IMR-90 (cell line): ENCODE measurements at regions not wholly inside any gene's neighbourhood (a gene's known extent, or its start where the extent isn't known, plus 50 kb on each side); places are given as distances from the start of the nearest gene placed in this dataset.

ENCODE experiments used
- ATAC-seq: fragments of 200-7000 bp; cut with Tn5 transposase; 2 replicates; pipeline ENCODE4 v1.9.1; 2020; ENCODE audit warnings: low read depth, mild to moderate bottlenecking, moderate library complexity
- BruUV-seq: library from RNA; stranded (reverse); fragments of 400-500 nt; replicated peaks from 2 replicates; lab custom pipeline; 2021; lab: Mats Ljungman, UMichigan
- CTCF ChIA-PET: fragments of 300-600 bp; formaldehyde crosslinking; extraction: SDS; loops from one replicate; lab custom pipeline; 2021; ENCODE audit warnings: antibody characterized with exemption; lab: Yijun Ruan, JAX
- POLR2A ChIA-PET: fragments of 300-600 bp; sonication (Branson Sonifier 250); formaldehyde crosslinking; loops from one replicate; lab custom pipeline; 2022; ENCODE audit warnings: antibody characterized with exemption; ENCODE audit not compliant: unreplicated experiment; lab: Charles Lee
- DNase-seq: peaks from one replicate; pipeline ENCODE4 v3.0.0; 2013
- H2AFZ ChIP-seq: replicated peaks from 2 replicates; pipeline ENCODE3; 2013; ENCODE audit warnings: low read length, mild to moderate bottlenecking; ENCODE audit not compliant: poor library complexity
- H2AK5ac ChIP-seq: 2 replicates; pipeline ENCODE4 v1.6.1; 2013; ENCODE audit warnings: low read depth, low read length, inconsistent platforms
- H2AK9ac ChIP-seq: replicated peaks from 2 replicates; pipeline ENCODE3; 2013; ENCODE audit warnings: mild to moderate bottlenecking, low read depth, low read length, moderate library complexity; ENCODE audit not compliant: poor library complexity
- H2BK120ac ChIP-seq: 2 replicates; pipeline ENCODE4 v1.6.1; 2013; ENCODE audit warnings: low read depth, low read length, inconsistent platforms
- H2BK15ac ChIP-seq: 3 replicates; pipeline ENCODE4 v1.6.1; 2013; ENCODE audit warnings: low read depth, low read length, inconsistent platforms
- H2BK20ac ChIP-seq: 2 replicates; pipeline ENCODE4 v1.6.1; 2013; ENCODE audit warnings: low read depth, mild to moderate bottlenecking, inconsistent platforms, low read length, moderate library complexity
- H2BK5ac ChIP-seq: 2 replicates; pipeline ENCODE4 v1.6.1; 2013; ENCODE audit warnings: mild to moderate bottlenecking, low read depth, low read length, inconsistent platforms; ENCODE audit not compliant: poor library complexity, severe bottlenecking
- H3K14ac ChIP-seq: replicated peaks from 2 replicates; pipeline ENCODE4 v1.6.1; 2013; ENCODE audit warnings: low read depth, low read length, inconsistent platforms
- H3K18ac ChIP-seq: 2 replicates; pipeline ENCODE4 v1.6.1; 2013; ENCODE audit warnings: low read depth, low read length, control low read depth
- H3K23ac ChIP-seq: 2 replicates; pipeline ENCODE4 v1.6.1; 2013; ENCODE audit warnings: low read depth, low read length, inconsistent platforms
- H3K27ac ChIP-seq: 2 replicates; pipeline ENCODE4 v1.5.1; 2013; ENCODE audit warnings: mild to moderate bottlenecking, control low read depth, low read length; ENCODE audit not compliant: insufficient read depth
- H3K27me3 ChIP-seq: 2 replicates; pipeline ENCODE4 v1.6.1; 2013; ENCODE audit warnings: low read length; ENCODE audit not compliant: control insufficient read depth, insufficient read depth
- H3K36me3 ChIP-seq: 2 replicates; pipeline ENCODE4 v1.6.1; 2013; ENCODE audit warnings: low read length, mixed read lengths; ENCODE audit not compliant: control insufficient read depth, insufficient read depth
- H3K4ac ChIP-seq: 2 replicates; pipeline ENCODE4 v1.6.1; 2013; ENCODE audit warnings: low read depth, low read length, inconsistent platforms
- H3K4me1 ChIP-seq: 2 replicates; pipeline ENCODE4 v1.6.1; 2013; ENCODE audit warnings: low read length, mixed read lengths; ENCODE audit not compliant: control insufficient read depth, insufficient read depth
- H3K4me2 ChIP-seq: 2 replicates; pipeline ENCODE4 v1.6.1; 2013; ENCODE audit warnings: low read depth, mild to moderate bottlenecking, control low read depth, low read length, moderate library complexity
- H3K4me3 ChIP-seq: 2 replicates; pipeline ENCODE4 v1.5.1; 2013; ENCODE audit warnings: low read depth, mild to moderate bottlenecking, control low read depth, low read length, moderate library complexity; ENCODE audit not compliant: insufficient read depth
- H3K56ac ChIP-seq: 2 replicates; pipeline ENCODE4 v1.6.1; 2013; ENCODE audit warnings: low read length, inconsistent platforms; ENCODE audit not compliant: insufficient read depth; ENCODE audit errors: extremely low read depth
- H3K79me1 ChIP-seq, 2 experiments: 2 replicates each; pipeline ENCODE4 v1.6.1; 2013; ENCODE audit warnings: low read length in 2 of 2, inconsistent platforms in 1 of 2, low read depth in 1 of 2
- H3K9ac ChIP-seq: 2 replicates; pipeline ENCODE4 v1.6.1; 2013; ENCODE audit warnings: low read depth, low read length, control low read depth
- H3K9me1 ChIP-seq: 2 replicates; pipeline ENCODE4 v1.6.1; 2013; ENCODE audit warnings: low read length, inconsistent platforms; ENCODE audit not compliant: insufficient read depth
- H3K9me3 ChIP-seq: 2 replicates; pipeline ENCODE4 v1.6.1; 2013; ENCODE audit warnings: low read length; ENCODE audit not compliant: control insufficient read depth, insufficient read depth
- H4K20me1 ChIP-seq: 2 replicates; pipeline ENCODE4 v1.6.1; 2013; ENCODE audit warnings: low read length, inconsistent platforms; ENCODE audit not compliant: insufficient read depth
- H4K5ac ChIP-seq: 2 replicates; pipeline ENCODE4 v1.6.1; 2013; ENCODE audit warnings: mild to moderate bottlenecking, low read depth, low read length, control low read depth
- H4K8ac ChIP-seq, 2 experiments: 2 replicates each; pipeline ENCODE4 v1.6.1; 2013; ENCODE audit warnings: low read depth in 2 of 2, low read length in 2 of 2, control low read depth in 1 of 2, inconsistent platforms in 1 of 2
- H4K91ac ChIP-seq: 2 replicates; pipeline ENCODE4 v1.6.1; 2013; ENCODE audit warnings: low read depth, low read length, inconsistent platforms; ENCODE audit not compliant: insufficient read depth
- BHLHE40 ChIP-seq: fragments of 150-350 bp; IDR thresholded peaks from 2 replicates; pipeline ENCODE4 v1.6.1; 2016; ENCODE audit warnings: mild to moderate bottlenecking, low read depth, low read length
- CEBPB ChIP-seq: IDR thresholded peaks from 2 replicates; pipeline ENCODE4 v1.6.1; 2012; ENCODE audit warnings: low read depth, low read length, improper control_type of control experiment
- dilution Hi-C: fragments of 300-500 bp; cut with HindIII; formaldehyde crosslinking; loops from one replicate; pipeline ENCODE4 v1.14.3; 2018; ENCODE audit warnings: low sequenced_read_pairs; ENCODE audit not compliant: unreplicated experiment
- in situ Hi-C: fragments of 300-500 bp; cut with MboI; formaldehyde crosslinking; loops from 3 replicates; pipeline ENCODE4 v1.14.3; 2019; ENCODE audit warnings: low sequenced_read_pairs, inconsistent platforms, mixed read lengths
- intact Hi-C: fragments of 100-400 bp; cut with micrococcal nuclease; formaldehyde crosslinking; loops from 2 replicates; pipeline ENCODE4 v1.10.0; 2022

DNA sequence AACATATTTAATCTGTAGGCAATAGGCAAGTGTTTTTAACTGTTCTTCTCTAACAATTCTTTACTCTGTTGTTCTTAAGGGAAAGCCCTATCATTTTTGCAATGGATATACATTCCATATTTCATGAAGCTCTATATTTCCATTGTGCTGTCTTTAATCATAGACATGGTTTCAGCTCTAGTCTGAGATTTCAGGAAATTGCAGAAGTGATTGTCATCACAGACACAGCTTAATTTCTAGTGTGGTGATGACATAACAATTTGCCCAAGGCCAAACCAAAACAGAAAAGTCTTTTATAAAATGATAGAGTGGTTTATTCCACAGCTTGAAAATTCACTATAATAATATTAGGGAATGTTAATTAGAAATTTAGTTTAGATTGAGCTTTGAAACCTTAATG is 494.1 kb upstream of the SEMA3A start:
- Histone ChIP-seq H3K4me3 (no peak overlapping the region), H3K79me1 (no peaks in the 10 kb centered on the region), H3K9ac (no peak overlapping the region), H3K9me1 (no peaks in the 10 kb centered on the region), H3K56ac (no peak overlapping the region), H3K4ac (no peak overlapping the region), H3K9me3 (no peaks in the 10 kb centered on the region), H3K23ac (no peak overlapping the region), H3K4me1 (no peaks in the 10 kb centered on the region), H2BK20ac (no peak overlapping the region), H3K27ac (no peak overlapping the region), H2BK120ac (no peak overlapping the region), H2AK5ac (no peak overlapping the region), H2AFZ (no peak overlapping the region), H4K5ac (no peak overlapping the region), H3K27me3 (no peaks in the 10 kb centered on the region), H2BK15ac (no peak overlapping the region), H3K36me3 (no peaks in the 10 kb centered on the region), H3K4me2 (no peak overlapping the region), H4K91ac (no peak overlapping the region), H4K20me1 (no peaks in the 10 kb centered on the region), H2BK5ac (no peak overlapping the region), H2AK9ac (no peak overlapping the region), H3K18ac (no peak overlapping the region), H3K14ac (no peak overlapping the region), H4K8ac (no peak overlapping the region)
- DNase-seq (peak; percentile 50), ATAC-seq (no peak)
- ChIA-PET CTCF (no interaction called here), POLR2A (no interaction called here)
- no TSS peak for BruUV-seq
- in situ Hi-C loops (no loop called here), dilution Hi-C loops (no loop called here), intact Hi-C loops (loop anchor here (5.0 kb wide), 1 partner anchor 36 kb away; no protein-coding TSS in a partner anchor)
- no peak for TF ChIP-seq BHLHE40
- 0 out of 2 replicates have a peak, but pooled peaks have one; percentile 2 for TF ChIP-seq CEBPB
